Inflammatory macrophage treated with lipopolysaccharide for 4 hours (primary cell): ENCODE measurements at regions not wholly inside any gene's neighbourhood (a gene's known extent, or its start where the extent isn't known, plus 50 kb on each side); places are given as distances from the start of the nearest gene placed in this dataset.

Experiments used
- DNase-seq: peaks from one replicate; pipeline ENCODE4 v3.0.0-alpha.2; 2020

- no peak for DNase-seq
Observed at GRCh38 chr1:214208460-214208859, 72.5 kb upstream of the SMYD2 start.

- DNase-seq, result no peak
Observed at GRCh38 chr1:214209260-214209808, 71.6 kb upstream of the SMYD2 start.

- DNase-seq, result no peak
Observed at GRCh38 chr1:214213136-214213535, 67.8 kb upstream of the SMYD2 start.

GRCh38 chr1:214214851-214215250 lies 66.1 kb upstream of the SMYD2 start:
- DNase-seq, result no peak

GRCh38 chr1:214215583-214215982 lies 65.4 kb upstream of the SMYD2 start:
- DNase-seq, result no peak

- DNase-seq, result no peak
Observed at GRCh38 chr1:214216021-214216420, 64.9 kb upstream of the SMYD2 start.

- DNase-seq, result no peak
Observed at GRCh38 chr1:214216779-214217178, 64.2 kb upstream of the SMYD2 start.

GRCh38 chr1:214219902-214220301 lies 61.1 kb upstream of the SMYD2 start:
- DNase-seq, result no peak

- DNase-seq, result no peak
Observed at GRCh38 chr1:214220891-214221290, 60.1 kb upstream of the SMYD2 start.

GRCh38 chr1:214224611-214225354 lies 56.2 kb upstream of the SMYD2 start:
- no peak for DNase-seq

- DNase-seq, result no peak
Observed at GRCh38 chr1:214228976-214229375, 52.0 kb upstream of the SMYD2 start.

GRCh38 chr1:214229736-214230135 lies 51.2 kb upstream of the SMYD2 start:
- DNase-seq, result no peak
